DND-41 (cell line): ENCODE measurements at regions not wholly inside any gene's neighbourhood (a gene's known extent, or its start where the extent isn't known, plus 50 kb on each side); places are given as distances from the start of the nearest gene placed in this dataset.

Source experiments
- EZH2 ChIP-seq: IDR thresholded peaks from 3 replicates; pipeline ENCODE4 v1.6.1; 2012; ENCODE audit warnings: borderline replicate concordance, low read depth, mild to moderate bottlenecking, moderate library complexity, low read length, inconsistent platforms; ENCODE audit not compliant: severe bottlenecking
- TF ChIP-seq, protein P1 (sequence below): IDR thresholded peaks from 2 replicates; pipeline ENCODE4 v1.5.1; 2012; ENCODE audit warnings: borderline replicate concordance, low read length, moderate library complexity, mild to moderate bottlenecking; ENCODE audit not compliant: poor library complexity, severe bottlenecking; ENCODE audit errors: extremely low read depth

DNA sequence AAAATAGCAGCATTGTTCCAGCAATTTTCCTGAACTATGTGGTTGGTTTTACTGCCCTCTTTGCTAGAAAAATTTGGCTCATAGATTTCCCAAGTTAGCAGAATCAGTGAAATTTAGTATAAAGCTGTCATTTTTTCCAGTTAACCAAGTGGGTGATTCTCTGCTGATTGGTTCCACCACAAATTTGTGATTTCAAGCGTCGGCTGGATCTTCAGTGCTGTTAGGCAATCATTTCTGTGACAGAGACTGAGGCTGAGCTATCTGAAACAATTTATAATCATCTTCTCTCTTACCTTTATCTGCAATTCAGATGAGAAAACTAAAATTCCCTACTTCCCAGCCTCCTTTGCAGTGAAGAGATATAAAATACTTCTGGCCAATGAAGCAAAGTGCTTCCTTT lies 68.6 kb upstream of the OTUD4 start:
- TF ChIP-seq, protein P1, sequence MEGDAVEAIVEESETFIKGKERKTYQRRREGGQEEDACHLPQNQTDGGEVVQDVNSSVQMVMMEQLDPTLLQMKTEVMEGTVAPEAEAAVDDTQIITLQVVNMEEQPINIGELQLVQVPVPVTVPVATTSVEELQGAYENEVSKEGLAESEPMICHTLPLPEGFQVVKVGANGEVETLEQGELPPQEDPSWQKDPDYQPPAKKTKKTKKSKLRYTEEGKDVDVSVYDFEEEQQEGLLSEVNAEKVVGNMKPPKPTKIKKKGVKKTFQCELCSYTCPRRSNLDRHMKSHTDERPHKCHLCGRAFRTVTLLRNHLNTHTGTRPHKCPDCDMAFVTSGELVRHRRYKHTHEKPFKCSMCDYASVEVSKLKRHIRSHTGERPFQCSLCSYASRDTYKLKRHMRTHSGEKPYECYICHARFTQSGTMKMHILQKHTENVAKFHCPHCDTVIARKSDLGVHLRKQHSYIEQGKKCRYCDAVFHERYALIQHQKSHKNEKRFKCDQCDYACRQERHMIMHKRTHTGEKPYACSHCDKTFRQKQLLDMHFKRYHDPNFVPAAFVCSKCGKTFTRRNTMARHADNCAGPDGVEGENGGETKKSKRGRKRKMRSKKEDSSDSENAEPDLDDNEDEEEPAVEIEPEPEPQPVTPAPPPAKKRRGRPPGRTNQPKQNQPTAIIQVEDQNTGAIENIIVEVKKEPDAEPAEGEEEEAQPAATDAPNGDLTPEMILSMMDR = no peak
- no peak for TF ChIP-seq EZH2
